Ishikawa (cell line): ENCODE measurements at regions not wholly inside any gene's neighbourhood (a gene's known extent, or its start where the extent isn't known, plus 50 kb on each side); places are given as distances from the start of the nearest gene placed in this dataset.

Experiments
- CEBPB ChIP-seq: IDR thresholded peaks from 2 replicates; pipeline ENCODE4 v1.6.1; 2012
- CREB1 ChIP-seq: IDR thresholded peaks from 2 replicates; pipeline ENCODE4 v1.6.1; 2012; ENCODE audit warnings: low read depth
- EP300 ChIP-seq: IDR thresholded peaks from 2 replicates; pipeline ENCODE4 v1.6.1; 2012; ENCODE audit warnings: borderline replicate concordance
- FOXM1 ChIP-seq: IDR thresholded peaks from 2 replicates; pipeline ENCODE4 v1.6.1; 2012; ENCODE audit warnings: low read depth, borderline replicate concordance
- NFIC ChIP-seq: IDR thresholded peaks from 2 replicates; pipeline ENCODE4 v1.6.1; 2012
- RAD21 ChIP-seq: IDR thresholded peaks from 2 replicates; pipeline ENCODE4 v1.6.1; 2012; ENCODE audit warnings: low read depth
- REST ChIP-seq: IDR thresholded peaks from 2 replicates; pipeline ENCODE4 v1.6.1; 2012; ENCODE audit warnings: low read depth, mild to moderate bottlenecking
- TAF1 ChIP-seq: IDR thresholded peaks from 2 replicates; pipeline ENCODE4 v1.6.1; 2012; ENCODE audit warnings: low read depth, mild to moderate bottlenecking
- TCF12 ChIP-seq: IDR thresholded peaks from 2 replicates; pipeline ENCODE4 v1.6.1; 2012; ENCODE audit warnings: low read depth
- TEAD4 ChIP-seq: IDR thresholded peaks from 2 replicates; pipeline ENCODE4 v1.6.1; 2012
- USF1 ChIP-seq: IDR thresholded peaks from 2 replicates; pipeline ENCODE4 v1.6.1; 2012
- YY1 ChIP-seq: IDR thresholded peaks from 2 replicates; pipeline ENCODE4 v1.6.1; 2012; ENCODE audit warnings: low read depth
- ZBTB7A ChIP-seq: IDR thresholded peaks from 2 replicates; pipeline ENCODE4 v1.6.1; 2012; ENCODE audit warnings: low read depth
- TF ChIP-seq, protein P1 (sequence below): IDR thresholded peaks from 2 replicates; pipeline ENCODE4 v1.6.1; 2012

- TF ChIP-seq, protein P1, sequence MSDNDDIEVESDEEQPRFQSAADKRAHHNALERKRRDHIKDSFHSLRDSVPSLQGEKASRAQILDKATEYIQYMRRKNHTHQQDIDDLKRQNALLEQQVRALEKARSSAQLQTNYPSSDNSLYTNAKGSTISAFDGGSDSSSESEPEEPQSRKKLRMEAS, result no peak
- TF ChIP-seq REST, result no peak
- no peak for TF ChIP-seq EP300
- TF ChIP-seq CEBPB, result no peak
- no peak for TF ChIP-seq RAD21
- no peak for TF ChIP-seq CREB1
- no peak for TF ChIP-seq ZBTB7A
- no peak for TF ChIP-seq TAF1
- no peak for TF ChIP-seq TEAD4
- no peak for TF ChIP-seq FOXM1
- TF ChIP-seq YY1, result no peak
- no peak for TF ChIP-seq NFIC
- TF ChIP-seq TCF12, result no peak
- no peak for TF ChIP-seq USF1
These were observed 101.7 kb upstream of the IFNE start for GRCh38 chr9:21583628-21584377.
